ENCODE measurements at regions not wholly inside any gene's neighbourhood (a gene's known extent, or its start where the extent isn't known, plus 50 kb on each side); places are given as distances from the start of the nearest gene placed in this dataset.

DNA sequence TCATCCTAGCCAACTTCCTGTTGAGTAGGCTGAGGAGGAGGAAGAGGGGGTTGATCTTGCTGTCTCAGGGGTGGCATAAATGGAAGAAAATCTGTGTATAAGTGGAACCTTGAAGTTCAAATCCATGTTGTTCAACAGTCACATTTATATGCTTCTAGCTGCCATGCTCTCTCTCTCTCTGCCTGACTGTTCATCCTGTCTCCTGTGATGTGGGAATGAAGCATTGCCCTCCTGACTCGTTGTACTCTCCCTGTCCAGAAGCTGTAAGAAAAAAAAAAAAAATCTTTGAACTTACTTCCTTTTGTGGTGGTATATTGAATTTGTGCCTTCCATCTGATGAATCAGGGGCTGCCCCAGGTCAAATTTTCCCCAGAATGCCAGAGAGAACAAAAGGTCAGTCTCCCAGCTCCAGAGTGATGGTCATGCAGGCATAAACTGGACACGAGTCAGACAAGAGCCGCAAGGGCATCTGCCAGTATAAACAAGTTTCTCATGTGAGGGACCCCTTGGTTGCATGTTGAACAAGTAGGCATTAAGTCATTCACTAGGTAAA lies 257.0 kb downstream of the IDS start:
- ATAC-seq (ENCODE audit: insufficient number of reproducible peaks, low FRiP score, low read depth) = no peak

DNA sequence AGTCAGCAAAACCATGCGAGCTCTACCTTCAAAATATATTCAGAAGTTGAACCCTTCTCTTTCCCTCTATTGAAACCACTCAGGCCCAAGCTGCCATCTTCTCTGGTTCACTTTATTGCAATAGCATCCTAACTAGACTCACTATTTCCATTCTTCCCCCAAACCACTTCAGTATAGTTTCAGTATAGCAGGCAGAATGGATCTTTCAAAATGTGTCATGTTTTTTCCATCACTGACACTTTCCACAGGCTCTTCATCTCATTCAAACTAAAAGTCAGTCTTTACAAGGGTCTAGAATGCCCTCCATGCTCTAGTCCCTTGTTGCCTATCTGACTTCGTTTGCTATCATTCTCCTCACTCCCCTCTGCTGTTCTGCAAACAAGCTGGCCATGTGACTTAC lies 274.4 kb downstream of the IDS start:
- H3K27ac ChIP-seq = no peak overlapping the region
- H3K27me3 ChIP-seq (replicated peaks; ENCODE audit: insufficient read depth) = no peaks in the 10 kb centered on the region
- H3K4me1 ChIP-seq (ENCODE audit: control insufficient read depth in 1 of 2, low read depth in 2 of 2) = no peaks in the 10 kb centered on the region
- TF ChIP-seq, protein P1, sequence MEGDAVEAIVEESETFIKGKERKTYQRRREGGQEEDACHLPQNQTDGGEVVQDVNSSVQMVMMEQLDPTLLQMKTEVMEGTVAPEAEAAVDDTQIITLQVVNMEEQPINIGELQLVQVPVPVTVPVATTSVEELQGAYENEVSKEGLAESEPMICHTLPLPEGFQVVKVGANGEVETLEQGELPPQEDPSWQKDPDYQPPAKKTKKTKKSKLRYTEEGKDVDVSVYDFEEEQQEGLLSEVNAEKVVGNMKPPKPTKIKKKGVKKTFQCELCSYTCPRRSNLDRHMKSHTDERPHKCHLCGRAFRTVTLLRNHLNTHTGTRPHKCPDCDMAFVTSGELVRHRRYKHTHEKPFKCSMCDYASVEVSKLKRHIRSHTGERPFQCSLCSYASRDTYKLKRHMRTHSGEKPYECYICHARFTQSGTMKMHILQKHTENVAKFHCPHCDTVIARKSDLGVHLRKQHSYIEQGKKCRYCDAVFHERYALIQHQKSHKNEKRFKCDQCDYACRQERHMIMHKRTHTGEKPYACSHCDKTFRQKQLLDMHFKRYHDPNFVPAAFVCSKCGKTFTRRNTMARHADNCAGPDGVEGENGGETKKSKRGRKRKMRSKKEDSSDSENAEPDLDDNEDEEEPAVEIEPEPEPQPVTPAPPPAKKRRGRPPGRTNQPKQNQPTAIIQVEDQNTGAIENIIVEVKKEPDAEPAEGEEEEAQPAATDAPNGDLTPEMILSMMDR (IDR thresholded peaks at IDR 0.05) = no peak
- DNase-seq (ENCODE audit: low spot score) (no peak), ATAC-seq (ENCODE audit: insufficient number of reproducible peaks, low FRiP score, low read depth) (no peak)
- no peak overlapping the region for H3K4me3 ChIP-seq
- H3K36me3 ChIP-seq = no peaks in the 10 kb centered on the region
- no peaks in the 10 kb centered on the region for H3K9me3 ChIP-seq

More for the DNA sequence above, 257.0 kb downstream of the IDS start:
- DNase-seq (ENCODE audit: low spot score) = no peak
- TF ChIP-seq, protein P1 (IDR thresholded peaks at IDR 0.05) = no peak
- Histone ChIP-seq H3K4me1 (ENCODE audit: control insufficient read depth in 1 of 2, low read depth in 2 of 2) (no peaks in the 10 kb centered on the region), H3K27ac (no peak overlapping the region), H3K27me3 (replicated peaks; ENCODE audit: insufficient read depth) (no peaks in the 10 kb centered on the region), H3K4me3 (no peak overlapping the region), H3K36me3 (no peaks in the 10 kb centered on the region), H3K9me3 (no peaks in the 10 kb centered on the region)

DNA sequence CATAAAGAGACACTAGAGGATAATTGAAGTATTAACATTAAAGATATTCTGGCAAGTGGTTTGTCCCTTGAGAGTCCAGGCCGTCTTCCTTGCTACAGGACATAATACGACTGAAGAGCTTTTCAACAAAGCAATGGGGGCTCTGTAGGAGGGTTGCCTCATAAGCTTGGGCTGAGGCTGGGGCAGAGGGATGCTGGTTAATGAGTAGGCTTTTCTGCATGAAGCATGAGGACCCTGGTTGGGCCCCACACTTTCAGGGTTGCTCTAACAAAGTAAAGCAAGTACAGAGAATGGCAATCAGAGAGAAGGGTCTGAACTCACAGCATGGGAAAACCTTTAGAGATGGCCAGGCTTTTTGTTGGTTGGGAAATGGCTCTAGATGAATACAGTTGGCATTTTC lies 281.3 kb downstream of the IDS start:
- ATAC-seq (ENCODE audit: insufficient number of reproducible peaks, low FRiP score, low read depth) (no peak), DNase-seq (ENCODE audit: low spot score) (no peak)
- Histone ChIP-seq H3K27me3 (replicated peaks; ENCODE audit: insufficient read depth) (no peaks in the 10 kb centered on the region), H3K9me3 (no peaks in the 10 kb centered on the region), H3K4me3 (no peak overlapping the region), H3K4me1 (ENCODE audit: control insufficient read depth in 1 of 2, low read depth in 2 of 2) (no peaks in the 10 kb centered on the region), H3K36me3 (no peaks in the 10 kb centered on the region), H3K27ac (no peak overlapping the region)
- TF ChIP-seq, protein P1 (IDR thresholded peaks at IDR 0.05) = no peak

DNA sequence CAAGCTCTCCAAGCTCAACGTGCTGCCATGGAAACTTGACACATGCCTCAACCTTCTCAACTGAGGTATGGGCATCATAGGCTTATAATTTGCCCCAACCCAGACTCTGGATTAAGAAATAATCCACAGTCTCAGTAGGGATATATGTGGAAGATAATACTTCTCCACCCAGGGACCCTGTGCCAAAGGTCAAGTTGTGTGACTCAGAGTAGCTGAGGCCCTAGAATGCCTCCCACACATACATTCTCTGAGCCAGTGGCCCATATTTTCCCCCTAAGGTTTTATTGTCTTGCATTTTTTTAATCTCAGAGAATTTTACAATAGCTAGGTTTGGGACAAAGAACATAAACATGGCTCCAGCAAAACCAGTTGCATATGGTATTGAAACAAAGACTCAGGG lies 283.1 kb downstream of the IDS start:
- no peak overlapping the region for H3K4me3 ChIP-seq
- no peaks in the 10 kb centered on the region for H3K27me3 ChIP-seq (replicated peaks; ENCODE audit: insufficient read depth)
- DNase-seq (ENCODE audit: low spot score) (no peak), ATAC-seq (ENCODE audit: insufficient number of reproducible peaks, low FRiP score, low read depth) (no peak)
- TF ChIP-seq, protein P1 (IDR thresholded peaks at IDR 0.05) = no peak
- H3K27ac ChIP-seq = no peak overlapping the region
- H3K4me1 ChIP-seq (ENCODE audit: control insufficient read depth in 1 of 2, low read depth in 2 of 2) = no peaks in the 10 kb centered on the region
- H3K9me3 ChIP-seq = no peaks in the 10 kb centered on the region
- no peaks in the 10 kb centered on the region for H3K36me3 ChIP-seq

DNA sequence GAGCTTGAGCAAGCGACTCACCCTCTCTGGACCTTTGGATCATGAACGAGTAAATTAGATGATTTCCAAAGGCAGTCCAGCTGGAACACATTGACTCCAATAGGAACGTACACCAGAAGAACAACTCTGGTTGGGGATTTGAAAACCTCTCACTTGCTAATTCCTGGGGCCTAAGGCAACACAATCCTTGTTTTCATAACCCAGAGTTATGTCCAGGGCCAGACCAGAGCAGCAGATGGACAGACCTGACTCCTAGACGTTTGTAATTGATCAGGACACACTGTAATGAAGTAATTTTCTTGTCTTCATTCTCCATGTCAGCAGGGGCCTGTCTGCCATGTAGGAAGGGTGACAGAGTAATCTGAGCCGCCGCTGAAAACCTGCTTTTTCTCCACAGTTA lies 283.9 kb downstream of the IDS start:
- Histone ChIP-seq H3K36me3 (no peaks in the 10 kb centered on the region), H3K4me1 (ENCODE audit: control insufficient read depth in 1 of 2, low read depth in 2 of 2) (no peaks in the 10 kb centered on the region), H3K27me3 (replicated peaks; ENCODE audit: insufficient read depth) (no peaks in the 10 kb centered on the region), H3K9me3 (no peaks in the 10 kb centered on the region), H3K4me3 (no peak overlapping the region), H3K27ac (no peak overlapping the region)
- TF ChIP-seq, protein P1 (IDR thresholded peaks at IDR 0.05) = no peak
- no peak for DNase-seq (ENCODE audit: low spot score)
- no peak for ATAC-seq (ENCODE audit: insufficient number of reproducible peaks, low FRiP score, low read depth)

Measured in thoracic aorta (tissue), 2 donors.